ENCODE measurements at regions not wholly inside any gene's neighbourhood (a gene's known extent, or its start where the extent isn't known, plus 50 kb on each side); places are given as distances from the start of the nearest gene placed in this dataset.
"Not testable (repeated sequence)": the region's sequence is repeated elsewhere in the genome, so short reads cannot be mapped to it uniquely, and the experiment has no call there.

GRCh38 chr3:82179291-82179690, 417.8 kb upstream of the GBE1 start:
- no peak for DNase-seq

GRCh38 chr3:82178291-82178690, 416.8 kb upstream of the GBE1 start:
- no peak for DNase-seq

- DNase-seq = no peak
Measured at GRCh38 chr3:82177774-82178173, 416.3 kb upstream of the GBE1 start.

- DNase-seq = no peak
Measured at GRCh38 chr3:82165266-82165665, 403.8 kb upstream of the GBE1 start.

GRCh38 chr3:82163907-82164520, 402.6 kb upstream of the GBE1 start:
- no peak for DNase-seq

- no peak for DNase-seq
Measured at GRCh38 chr3:82157952-82158351, 396.5 kb upstream of the GBE1 start.

- DNase-seq = not testable (repeated sequence)
Measured at GRCh38 chr3:82153892-82154291, 392.4 kb upstream of the GBE1 start.

- DNase-seq = no peak
Measured at GRCh38 chr3:82145742-82146141, 384.3 kb upstream of the GBE1 start.

GRCh38 chr3:82144811-82145210, 383.4 kb upstream of the GBE1 start:
- DNase-seq = no peak

- no peak for DNase-seq
Measured at GRCh38 chr3:82143661-82144412, 382.4 kb upstream of the GBE1 start.

- no peak for DNase-seq
Measured at GRCh38 chr3:82141592-82141991, 380.1 kb upstream of the GBE1 start.

- DNase-seq = no peak
Measured at GRCh38 chr3:82137861-82138260, 376.4 kb upstream of the GBE1 start.

GRCh38 chr3:82137050-82137449, 375.6 kb upstream of the GBE1 start:
- DNase-seq = no peak

- DNase-seq = peak in 31 of 56 donors; percentile 1 to 74 (median 9)
Measured at GRCh38 chr3:82133070-82133606, 371.7 kb upstream of the GBE1 start.

- no peak for DNase-seq
Measured at GRCh38 chr3:82132210-82133069, 371.0 kb upstream of the GBE1 start.

GRCh38 chr3:82130046-82130445, 368.6 kb upstream of the GBE1 start:
- DNase-seq = no peak

GRCh38 chr3:82129221-82129801, 367.9 kb upstream of the GBE1 start:
- DNase-seq = no peak

- no peak for DNase-seq
Measured at GRCh38 chr3:82128271-82128670, 366.8 kb upstream of the GBE1 start.

- no peak for DNase-seq
Measured at GRCh38 chr3:82122554-82123345, 361.3 kb upstream of the GBE1 start.

- no peak for DNase-seq
Measured at GRCh38 chr3:82114589-82114988, 353.1 kb upstream of the GBE1 start.

GRCh38 chr3:82110721-82111120, 349.3 kb upstream of the GBE1 start:
- not testable (repeated sequence) for DNase-seq

All from nucleus accumbens (tissue), 56 donors.